GM21381 (cell line): ENCODE measurements at regions not wholly inside any gene's neighbourhood (a gene's known extent, or its start where the extent isn't known, plus 50 kb on each side); places are given as distances from the start of the nearest gene placed in this dataset.

Experiments used
- ATAC-seq: cut with Tn5 transposase; IDR thresholded peaks from one replicate; pipeline ENCODE4 v1.9.1; 2021; ENCODE audit warnings: mild to moderate bottlenecking, moderate library complexity; ENCODE audit not compliant: unreplicated experiment

GRCh38 chr6:88558981-88559380 lies 392.8 kb upstream of the CNR1 start:
- ATAC-seq, result no peak

GRCh38 chr6:88556663-88557062 lies 390.5 kb upstream of the CNR1 start:
- ATAC-seq, result no peak

- no peak for ATAC-seq
Observed at GRCh38 chr6:88548891-88549505, 382.9 kb upstream of the CNR1 start.

GRCh38 chr6:88547768-88548167 lies 381.6 kb upstream of the CNR1 start:
- ATAC-seq, result no peak

GRCh38 chr6:88545991-88546390 lies 379.8 kb upstream of the CNR1 start:
- no peak for ATAC-seq

- no peak for ATAC-seq
Observed at GRCh38 chr6:88544986-88545612, 379.0 kb upstream of the CNR1 start.

GRCh38 chr6:88539295-88539764 lies 373.2 kb upstream of the CNR1 start:
- ATAC-seq, result no peak

- no peak for ATAC-seq
Observed at GRCh38 chr6:88538840-88539239, 372.7 kb upstream of the CNR1 start.

GRCh38 chr6:88538130-88538706 lies 372.1 kb upstream of the CNR1 start:
- no peak for ATAC-seq

GRCh38 chr6:88536071-88536625 lies 370.0 kb upstream of the CNR1 start:
- ATAC-seq, result no peak

- no peak for ATAC-seq
Observed at GRCh38 chr6:88535306-88535705, 369.2 kb upstream of the CNR1 start.

GRCh38 chr6:88532241-88532860 lies 366.2 kb upstream of the CNR1 start:
- ATAC-seq, result no peak

GRCh38 chr6:88529726-88530125 lies 363.6 kb upstream of the CNR1 start:
- ATAC-seq, result no peak

- ATAC-seq, result no peak
Observed at GRCh38 chr6:88520445-88520844, 354.3 kb upstream of the CNR1 start.

- no peak for ATAC-seq
Observed at GRCh38 chr6:88520017-88520338, 353.8 kb upstream of the CNR1 start.

- ATAC-seq, result no peak
Observed at GRCh38 chr6:88519301-88520016, 353.3 kb upstream of the CNR1 start.

- ATAC-seq, result no peak
Observed at GRCh38 chr6:88517737-88518136, 351.6 kb upstream of the CNR1 start.

- ATAC-seq, result no peak
Observed at GRCh38 chr6:88513920-88514319, 347.8 kb upstream of the CNR1 start.

- no peak for ATAC-seq
Observed at GRCh38 chr6:88513471-88513870, 347.3 kb upstream of the CNR1 start.

- ATAC-seq, result no peak
Observed at GRCh38 chr6:88512951-88513350, 346.8 kb upstream of the CNR1 start.

- no peak for ATAC-seq
Observed at GRCh38 chr6:88502391-88502790, 336.2 kb upstream of the CNR1 start.
